HG03354 (cell line): ENCODE measurements at regions not wholly inside any gene's neighbourhood (a gene's known extent, or its start where the extent isn't known, plus 50 kb on each side); places are given as distances from the start of the nearest gene placed in this dataset.

Experiments
- ATAC-seq: cut with Tn5 transposase; IDR thresholded peaks from one replicate; pipeline ENCODE4 v1.9.1; 2021; ENCODE audit warnings: mild to moderate bottlenecking; ENCODE audit not compliant: unreplicated experiment, poor library complexity, severe bottlenecking

DNA sequence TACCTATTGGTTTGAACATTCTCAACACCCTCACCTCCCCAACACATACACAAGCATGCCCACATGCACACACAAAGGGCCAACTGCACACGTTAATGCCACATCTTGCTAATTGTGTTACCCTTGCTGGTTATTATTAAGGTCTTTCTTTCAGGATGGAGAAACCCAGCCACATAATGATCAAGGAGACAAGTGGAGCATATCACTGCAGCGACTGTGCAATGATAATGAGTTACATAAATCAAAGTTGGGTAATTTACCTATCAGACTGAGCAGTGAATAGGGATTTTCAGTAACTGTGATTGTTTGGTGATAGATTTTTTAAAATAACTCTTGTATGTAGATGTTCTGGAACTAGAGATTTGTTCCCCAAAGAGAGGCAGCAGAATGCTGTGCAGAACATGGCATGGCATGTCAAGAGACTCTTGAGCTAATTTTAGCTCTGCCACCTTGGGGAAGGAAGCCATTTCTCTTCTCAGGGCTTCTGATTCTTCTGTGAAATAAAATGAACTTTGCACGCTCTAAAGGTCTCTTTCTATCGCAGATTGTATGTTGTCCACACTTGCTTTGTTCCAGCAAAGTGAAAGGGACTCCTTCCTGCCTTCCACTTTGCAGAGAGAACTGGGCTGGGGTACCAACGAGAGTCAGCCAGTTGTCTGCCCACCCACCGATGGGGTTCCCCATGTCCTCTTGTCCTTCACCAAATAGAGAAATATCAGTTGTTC lies 126.0 kb upstream of the CAMK1G start:
- ATAC-seq = no peak

DNA sequence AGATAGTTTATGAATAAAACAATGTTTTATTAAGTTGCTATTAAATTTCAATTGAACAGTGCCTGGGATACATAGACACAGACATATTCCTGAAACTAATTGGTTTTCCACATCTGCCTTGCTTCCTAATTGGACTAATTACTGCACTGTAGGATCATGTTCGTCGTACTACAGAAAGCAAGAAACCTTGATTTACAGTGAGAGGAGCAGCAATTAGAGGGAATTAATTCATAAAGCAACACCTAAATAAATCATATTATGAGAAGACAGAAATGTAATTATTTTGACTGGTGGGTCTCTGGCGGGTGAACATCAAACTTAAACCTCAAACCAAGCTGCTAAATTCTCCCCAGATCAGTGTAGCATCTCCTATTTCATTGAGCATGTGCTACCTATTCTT lies 124.6 kb upstream of the CAMK1G start:
- ATAC-seq = no peak

DNA sequence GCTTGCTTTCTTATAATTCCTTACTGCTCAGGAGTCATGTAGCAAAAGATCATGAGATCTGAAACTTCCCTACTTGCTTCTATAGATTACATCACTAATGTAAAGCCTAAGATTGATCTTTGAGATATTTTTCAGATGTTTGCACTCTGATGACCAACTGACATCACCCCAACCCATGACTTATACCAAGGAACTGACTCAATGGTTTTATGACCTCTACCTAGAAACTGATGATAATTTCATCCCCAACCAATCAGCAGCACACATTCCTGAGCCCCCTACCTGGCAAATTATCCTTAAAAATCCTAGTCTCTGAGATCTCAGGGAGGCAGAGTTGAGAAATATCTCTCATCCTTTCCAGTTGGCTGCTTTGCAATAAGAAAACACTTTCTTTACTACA lies 122.3 kb upstream of the CAMK1G start:
- no peak for ATAC-seq

GRCh38 chr1:209462433-209462832 lies 121.1 kb upstream of the CAMK1G start:
- ATAC-seq = no peak

DNA sequence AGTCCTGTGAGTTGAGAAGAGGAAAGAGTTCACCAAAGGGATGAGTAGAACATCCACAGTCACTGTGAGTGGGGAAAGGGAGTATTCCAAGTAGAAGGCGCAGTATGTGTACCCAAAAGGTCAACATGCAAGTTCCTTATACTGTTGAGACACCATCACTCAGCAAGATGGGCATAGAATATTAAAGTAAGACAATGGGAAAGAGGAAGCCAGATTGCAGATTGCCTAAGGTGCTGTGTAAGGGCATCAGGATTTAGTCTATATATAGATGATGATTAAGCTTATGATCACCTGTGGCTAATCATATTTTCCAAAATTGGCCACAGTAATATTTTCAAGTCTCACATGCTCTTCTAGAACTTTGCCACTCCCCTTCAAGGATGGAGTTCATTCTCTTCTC lies 120.1 kb upstream of the CAMK1G start:
- ATAC-seq = no peak

DNA sequence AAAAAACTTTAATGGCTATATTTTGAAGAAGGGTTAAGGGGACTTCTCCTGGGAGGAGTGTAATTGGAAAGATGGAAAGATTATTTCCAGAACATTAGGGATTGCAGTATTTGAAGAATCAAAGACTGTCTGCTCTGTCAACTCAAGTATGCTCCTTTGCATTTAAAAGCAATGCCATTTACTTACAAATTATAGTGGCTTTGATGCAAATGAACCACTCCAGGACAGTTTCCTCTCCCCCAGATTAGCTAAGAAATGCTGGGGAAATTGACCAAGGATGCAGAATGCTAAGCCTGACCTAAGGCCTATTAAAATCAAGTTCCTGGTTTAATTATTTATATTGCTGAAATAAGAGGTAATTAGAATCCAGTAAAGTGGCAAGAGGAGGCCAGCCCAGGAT lies 110.5 kb upstream of the CAMK1G start:
- no peak for ATAC-seq

DNA sequence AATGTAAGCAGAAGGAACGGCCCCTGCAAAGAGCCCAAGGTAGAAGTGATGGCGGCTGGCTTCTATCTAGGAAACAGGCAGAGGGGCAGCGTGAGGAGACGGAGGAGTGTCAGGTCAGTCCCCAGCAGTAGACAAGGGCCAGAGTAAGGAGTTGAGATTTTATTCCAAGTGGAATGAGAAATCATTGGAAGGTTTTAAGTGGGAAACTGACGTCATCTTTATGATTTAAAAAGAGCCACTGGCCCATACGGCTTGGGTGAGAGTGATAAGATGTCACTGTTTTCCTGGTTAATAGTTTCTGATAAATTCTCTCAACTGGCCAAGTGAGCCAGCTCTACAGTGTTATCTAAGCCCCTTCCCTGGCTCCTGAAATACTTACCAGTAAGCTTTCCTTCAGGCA lies 103.2 kb upstream of the CAMK1G start:
- ATAC-seq = no peak

- no peak for ATAC-seq
Observed at GRCh38 chr1:209483691-209484090, 99.8 kb upstream of the CAMK1G start.

DNA sequence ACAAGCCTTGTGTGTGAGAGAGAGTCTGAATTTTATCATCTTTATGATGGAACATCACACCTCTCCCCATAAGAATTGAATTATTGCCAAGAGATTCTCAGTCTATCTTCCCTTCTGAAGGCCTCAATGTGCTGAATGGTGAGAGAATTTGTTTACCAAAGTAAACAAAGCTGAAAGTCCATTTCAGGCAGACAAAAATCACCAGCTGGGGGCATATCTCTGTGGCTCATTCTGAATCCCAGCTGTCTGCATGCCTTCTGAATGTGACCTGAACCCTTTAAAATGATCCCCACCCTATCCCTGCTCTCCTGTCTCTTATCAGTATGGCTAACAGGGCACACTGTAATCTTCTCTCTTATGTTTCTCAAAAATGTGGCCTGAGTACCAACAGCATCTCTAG lies 99.1 kb upstream of the CAMK1G start:
- no peak for ATAC-seq

GRCh38 chr1:209485167-209485566 lies 98.3 kb upstream of the CAMK1G start:
- no peak for ATAC-seq

DNA sequence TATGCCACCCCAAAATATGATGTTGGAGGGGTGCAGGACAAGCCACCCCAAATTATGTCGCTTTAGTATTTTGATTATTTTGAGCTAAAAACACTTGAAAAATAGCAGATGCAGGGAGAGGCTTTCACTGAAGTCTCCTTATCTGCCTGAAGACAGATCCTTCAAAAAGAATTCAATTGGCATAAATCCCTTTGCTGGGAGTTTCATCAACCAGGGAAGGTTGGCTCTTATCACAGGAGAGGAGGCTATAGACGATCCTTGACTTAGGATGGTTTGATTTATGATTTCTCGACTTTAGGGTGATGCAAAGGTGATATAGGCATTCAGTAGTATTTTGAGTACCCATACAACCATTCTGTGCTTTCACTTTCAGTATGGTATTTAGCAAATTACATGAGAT lies 97.8 kb upstream of the CAMK1G start:
- no peak for ATAC-seq

DNA sequence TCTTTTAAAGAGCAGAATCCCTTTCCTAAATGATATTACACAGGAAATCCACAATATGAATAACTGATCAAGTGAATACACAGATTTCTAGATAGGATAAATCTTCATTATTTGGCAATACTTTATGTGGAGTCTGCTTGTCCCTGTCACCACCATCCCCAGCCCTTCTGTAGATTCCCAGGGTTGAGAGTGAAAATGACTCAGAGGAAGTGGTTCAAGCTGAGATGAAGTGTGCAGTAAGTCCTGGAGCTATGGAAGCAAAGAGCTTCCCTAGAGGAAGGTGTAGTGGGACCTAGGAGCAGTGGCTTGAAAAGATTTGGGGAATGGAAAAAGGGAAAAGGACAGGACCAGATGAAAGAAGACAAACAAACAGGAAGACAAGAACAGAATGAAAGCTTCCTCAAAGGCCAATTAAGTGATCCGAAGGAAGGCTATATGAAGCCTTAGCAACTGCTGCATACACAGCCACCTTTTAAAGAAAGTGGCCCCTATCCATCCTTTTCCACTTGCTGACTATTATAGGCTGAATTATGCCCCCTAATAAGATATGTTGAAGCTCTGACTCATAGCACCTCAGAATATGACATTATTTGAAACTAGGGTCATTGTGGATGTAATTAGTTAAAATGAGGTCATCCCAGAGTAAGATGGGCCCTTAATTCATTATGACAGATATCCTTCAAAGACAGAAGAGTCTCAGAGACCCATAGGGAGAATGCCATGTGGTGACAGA lies 96.5 kb upstream of the CAMK1G start:
- ATAC-seq = no peak

- ATAC-seq = no peak
Observed at GRCh38 chr1:209490013-209490412, 93.5 kb upstream of the CAMK1G start.

DNA sequence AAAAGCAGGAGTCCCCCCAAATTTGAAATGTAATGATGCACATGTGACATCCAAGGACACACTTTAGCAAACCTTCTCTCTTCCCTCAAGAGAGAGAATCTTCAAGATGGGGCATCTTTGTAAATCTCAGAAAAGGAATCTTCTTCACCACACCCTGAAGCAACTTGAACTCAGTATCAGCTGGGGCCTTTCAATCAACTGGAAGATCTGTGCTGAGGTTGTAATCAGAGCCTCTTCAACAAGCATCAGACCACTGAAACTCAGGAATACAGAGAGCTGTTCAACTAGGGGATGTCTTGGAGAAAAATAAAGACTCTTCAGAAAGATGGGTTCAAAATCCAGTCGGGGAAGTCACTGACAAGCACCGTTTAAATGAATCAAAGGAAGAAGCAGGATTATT lies 92.5 kb upstream of the CAMK1G start:
- ATAC-seq = no peak

- no peak for ATAC-seq
Observed at GRCh38 chr1:209491496-209491895, 92.0 kb upstream of the CAMK1G start.

DNA sequence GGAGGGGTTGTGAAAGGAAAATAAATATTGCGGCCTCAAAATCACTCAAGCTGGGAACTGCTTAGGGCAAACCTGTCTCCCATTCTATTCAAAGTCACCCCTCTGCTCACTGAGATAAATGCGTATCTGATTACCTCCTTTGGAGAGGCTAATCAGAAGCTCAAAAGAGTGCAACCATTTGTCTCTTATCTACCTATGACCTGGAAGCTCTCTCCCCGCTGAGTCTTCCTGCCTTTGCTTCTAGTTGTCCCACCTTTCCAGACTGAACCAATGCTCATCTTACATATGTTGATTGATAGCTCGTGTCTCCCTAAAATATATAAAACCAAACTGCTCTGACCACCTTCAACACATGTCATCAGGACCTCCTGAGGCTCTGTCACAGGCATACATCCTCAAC lies 91.6 kb upstream of the CAMK1G start:
- ATAC-seq = no peak

GRCh38 chr1:209493559-209493958 lies 90.0 kb upstream of the CAMK1G start:
- ATAC-seq = no peak

GRCh38 chr1:209497729-209498128 lies 85.8 kb upstream of the CAMK1G start:
- ATAC-seq = no peak

GRCh38 chr1:209500993-209501392 lies 82.5 kb upstream of the CAMK1G start:
- ATAC-seq = no peak

DNA sequence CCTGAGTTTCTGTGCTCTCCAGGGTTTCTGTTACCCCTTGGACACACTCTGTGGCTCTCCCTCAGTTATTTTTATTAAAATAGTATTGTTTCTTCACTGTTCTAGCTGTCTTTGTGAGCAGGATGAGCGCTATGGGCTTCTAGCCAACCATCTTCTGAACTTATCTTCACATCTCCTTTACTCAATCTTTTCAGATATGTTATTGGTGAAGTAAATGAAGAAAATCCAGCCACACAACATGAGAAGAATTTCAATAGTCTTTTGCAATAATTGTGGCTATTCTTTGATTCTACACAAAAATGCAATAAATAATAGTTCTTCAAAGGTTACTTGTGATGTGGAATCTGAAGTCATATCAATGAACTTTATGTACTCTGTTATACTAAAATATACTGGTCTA lies 80.3 kb upstream of the CAMK1G start:
- ATAC-seq = no peak

- ATAC-seq = no peak
Observed at GRCh38 chr1:209504571-209504970, 78.9 kb upstream of the CAMK1G start.

DNA sequence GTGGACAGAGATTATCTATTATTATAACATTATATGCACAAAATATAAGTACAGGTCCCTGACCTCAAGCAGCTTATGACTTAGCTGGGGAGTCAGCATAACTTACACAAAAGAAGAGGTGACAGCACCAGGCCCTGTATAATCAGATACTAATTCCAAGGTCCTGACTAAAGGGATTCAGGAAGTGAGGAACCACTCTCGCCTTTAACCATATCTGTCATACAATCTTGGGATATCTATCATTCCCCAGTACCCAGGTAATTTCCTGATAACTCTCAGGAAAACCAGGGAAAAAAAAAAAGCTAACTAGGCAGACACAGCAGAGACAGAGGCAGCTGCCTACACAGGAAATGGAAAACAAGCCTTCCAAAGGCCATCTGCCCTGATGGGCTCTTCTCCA lies 78.5 kb upstream of the CAMK1G start:
- ATAC-seq = no peak
